ENCODE measurements at regions not wholly inside any gene's neighbourhood (a gene's known extent, or its start where the extent isn't known, plus 50 kb on each side); places are given as distances from the start of the nearest gene placed in this dataset.

DNA sequence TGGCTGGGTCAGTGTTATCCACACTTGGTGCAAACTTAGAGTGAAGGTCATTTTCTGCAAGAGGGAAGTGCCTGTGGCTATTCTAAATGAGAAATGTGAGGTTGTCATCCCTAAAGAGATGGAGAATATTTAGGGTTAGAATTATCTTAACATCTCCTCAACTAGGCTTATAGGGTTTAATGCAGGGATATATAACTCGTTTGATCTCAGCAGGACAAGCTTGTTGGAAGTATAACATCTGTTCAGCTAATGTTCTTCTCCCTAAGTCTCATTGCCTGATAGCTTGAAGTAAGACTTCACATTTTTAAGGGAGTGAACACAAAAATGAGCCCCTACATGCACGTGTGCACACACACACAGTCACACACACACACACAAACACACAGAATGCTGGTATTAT, 75.9 kb upstream of the NRXN1 start:
- peak in 1 of 11 donors; percentile 27 for DNase-seq (ENCODE audit: extremely low read depth in 1 of 11, low read depth in 9 of 11, low spot score in 4 of 11)

DNA sequence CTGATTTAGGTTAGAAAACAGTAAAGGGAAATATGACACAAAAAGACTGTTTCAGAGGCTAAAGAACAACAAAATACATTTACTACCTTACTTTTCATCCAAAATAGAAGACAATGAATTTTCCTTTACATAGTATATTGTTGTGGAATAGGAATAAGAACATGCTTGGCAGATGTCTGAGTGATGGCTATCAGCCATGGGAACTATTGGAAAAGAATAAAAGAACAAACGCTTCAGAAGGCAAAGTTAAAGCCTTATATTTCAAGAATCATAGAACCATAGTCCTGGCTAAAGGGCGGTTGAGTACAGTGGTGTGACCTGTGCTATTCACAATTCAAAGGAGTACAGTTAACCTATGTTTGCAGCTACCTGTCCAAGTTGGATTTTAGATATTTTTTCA, 73.9 kb upstream of the NRXN1 start:
- DNase-seq (ENCODE audit: extremely low read depth in 1 of 11, low read depth in 9 of 11, low spot score in 4 of 11), result no peak

DNA sequence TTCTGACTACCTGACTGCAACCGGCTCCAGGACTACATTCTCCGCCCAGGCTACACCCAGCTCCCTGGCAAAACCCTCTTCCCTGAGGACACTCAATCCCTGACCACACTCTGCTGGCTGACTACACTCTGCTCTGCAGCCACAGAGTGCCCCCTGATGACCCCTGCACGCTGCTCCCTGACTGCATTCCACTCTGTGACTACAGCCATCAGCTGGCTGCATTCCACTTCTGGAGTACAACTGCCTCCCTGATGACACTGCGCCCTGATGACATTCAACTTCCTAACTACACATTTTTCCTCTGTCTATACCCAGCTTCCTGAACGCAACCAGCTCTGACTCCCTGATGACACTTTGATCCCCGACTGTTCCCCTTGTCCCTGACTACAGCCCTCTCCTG, 71.3 kb upstream of the NRXN1 start:
- peak in 9 of 11 donors; percentile 12 to 53 (median 29) for DNase-seq (ENCODE audit: extremely low read depth in 1 of 11, low read depth in 9 of 11, low spot score in 4 of 11)

DNA sequence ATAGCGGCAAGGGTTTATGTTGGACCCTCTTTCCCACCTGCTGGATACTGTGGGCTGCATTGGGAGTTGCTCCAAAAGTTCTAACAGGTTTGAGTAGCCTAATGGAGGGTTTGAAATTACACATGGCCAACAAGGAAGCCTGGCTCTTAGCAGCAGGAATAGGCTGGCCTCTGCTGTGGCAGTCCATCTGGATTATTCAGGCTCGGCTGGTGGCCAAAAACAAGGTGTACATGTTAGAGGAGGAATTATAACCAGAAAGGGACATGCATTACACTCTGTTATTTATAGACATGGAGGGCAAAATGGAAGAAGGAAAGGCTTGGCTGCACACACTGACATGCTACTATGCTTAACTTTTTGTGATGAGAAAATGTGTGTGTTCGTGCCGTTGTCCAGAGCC, 61.1 kb upstream of the NRXN1 start:
- DNase-seq (ENCODE audit: extremely low read depth in 1 of 11, low read depth in 9 of 11, low spot score in 4 of 11), result no peak

DNA sequence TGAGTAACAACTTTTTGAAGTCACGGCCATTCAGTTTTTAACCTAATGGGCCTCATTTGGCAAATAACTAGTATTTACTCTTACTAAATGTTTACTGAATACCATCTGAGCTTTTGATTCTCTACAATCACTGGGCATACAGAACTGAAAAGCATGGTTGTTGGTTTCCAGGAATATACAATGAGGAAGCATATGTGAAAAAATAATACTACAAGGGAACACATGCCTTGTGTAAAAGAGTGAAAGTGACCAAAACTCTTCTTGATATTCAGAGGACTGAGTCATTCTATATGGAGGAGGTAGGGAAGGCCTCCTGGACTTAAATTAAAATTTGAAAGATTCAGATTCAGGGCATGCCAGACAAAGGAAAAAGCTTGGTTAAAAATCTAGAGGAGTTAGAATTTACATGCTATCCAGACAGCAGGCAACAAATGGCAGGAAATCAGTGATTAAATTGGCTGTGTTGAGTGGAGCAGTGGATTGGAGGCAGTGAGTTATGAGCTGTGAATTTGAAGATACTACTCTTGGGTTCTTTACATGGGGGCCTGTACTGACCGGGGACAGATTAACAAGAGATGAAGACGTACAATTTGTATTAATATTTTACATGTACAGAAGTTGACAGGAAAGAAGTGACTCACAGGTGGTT, 53.6 kb upstream of the NRXN1 start:
- DNase-seq (ENCODE audit: extremely low read depth in 1 of 11, low read depth in 9 of 11, low spot score in 4 of 11), result no peak

DNA sequence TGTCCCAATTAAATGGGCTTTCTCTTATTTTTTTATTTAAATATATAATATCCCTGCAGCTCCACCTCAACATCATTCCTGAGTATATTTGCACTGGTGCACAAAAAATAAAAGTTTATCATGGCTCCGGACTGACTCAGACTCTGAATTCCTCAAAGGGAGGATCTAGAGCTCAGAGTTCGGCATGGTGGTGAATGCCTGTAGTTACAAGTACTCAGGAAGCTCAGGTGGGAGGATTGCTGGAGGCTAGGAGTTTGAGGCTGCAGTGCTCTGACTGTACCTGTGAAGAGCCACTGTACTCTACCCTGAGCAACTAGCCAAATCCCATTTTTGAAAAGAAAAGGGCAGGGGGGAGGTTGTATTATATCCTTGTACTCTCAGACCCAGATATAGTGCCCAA, 52.8 kb upstream of the NRXN1 start:
- DNase-seq (ENCODE audit: extremely low read depth in 1 of 11, low read depth in 9 of 11, low spot score in 4 of 11), result no peak

All from renal cortex interstitium (tissue), 11 donors.